NCI-H1930 (cell line): ENCODE measurements at regions not wholly inside any gene's neighbourhood (a gene's known extent, or its start where the extent isn't known, plus 50 kb on each side); places are given as distances from the start of the nearest gene placed in this dataset.
"Not testable (repeated sequence)": the region's sequence is repeated elsewhere in the genome, so short reads cannot be mapped to it uniquely, and the experiment has no call there.

ENCODE experiments used
- DNase-seq, 2 experiments: peaks; one replicate each; lab custom pipeline; 2025; lab: John Stamatoyannopoulos, UW

- DNase-seq, result no peak
Measured at GRCh38 chr12:71385155-71385554, 54.4 kb upstream of the LGR5 start.

DNA sequence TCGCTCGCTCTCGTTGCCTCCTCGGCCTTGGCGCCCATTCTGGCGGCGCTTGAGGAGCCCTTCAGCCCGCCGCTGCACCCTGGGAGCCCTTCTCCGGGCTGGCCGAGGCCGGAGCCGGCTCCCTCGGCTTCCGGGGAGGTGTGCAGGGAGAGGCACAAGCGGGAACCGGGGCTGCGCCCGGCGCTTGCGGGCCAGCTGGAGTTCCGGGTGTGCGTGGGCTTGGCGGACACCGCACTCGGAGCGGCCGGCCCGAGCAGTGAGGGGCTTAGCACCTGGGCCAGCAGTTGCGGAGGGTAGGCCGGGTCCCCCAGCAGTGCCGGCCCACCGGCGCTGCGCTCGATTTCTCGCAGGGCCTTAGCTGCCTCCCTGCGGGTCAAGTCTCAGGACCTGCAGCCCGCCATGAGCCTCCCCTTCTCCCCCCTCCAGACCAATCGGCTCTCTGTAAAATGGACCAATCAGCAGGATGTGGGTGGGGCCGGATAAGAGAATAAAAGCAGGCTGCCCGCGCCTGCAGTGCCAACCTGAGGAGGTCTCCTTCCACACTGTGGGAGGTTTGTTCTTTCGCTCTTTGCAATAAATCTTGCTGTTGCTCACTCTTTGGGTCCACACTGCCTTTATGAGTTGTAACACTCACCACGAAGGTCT, 62.8 kb upstream of the LGR5 start:
- not testable (repeated sequence) for DNase-seq

DNA sequence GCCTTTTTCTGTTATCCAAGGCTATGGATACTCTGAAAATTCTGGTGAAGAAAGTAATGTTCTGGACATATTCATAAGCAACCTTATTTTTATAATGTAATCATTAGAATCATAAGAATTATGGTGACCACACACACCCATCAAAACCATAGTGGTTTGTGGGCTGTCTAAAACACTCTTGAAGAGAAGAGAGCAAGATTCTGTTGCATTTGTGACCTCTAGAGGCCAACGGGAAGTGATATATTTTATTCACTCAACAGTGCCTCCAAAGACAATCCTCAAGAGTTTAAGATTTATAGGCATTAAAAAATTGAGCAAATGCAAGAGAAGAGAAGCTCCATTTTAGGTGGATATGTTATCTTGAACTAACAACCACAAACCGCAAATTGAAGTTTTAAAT, 68.5 kb upstream of the LGR5 start:
- no peak for DNase-seq

GRCh38 chr12:71360013-71360412, 79.6 kb upstream of the LGR5 start:
- no peak for DNase-seq

- DNase-seq, result no peak
Measured at GRCh38 chr12:71356569-71356968, 83.0 kb upstream of the LGR5 start.

DNA sequence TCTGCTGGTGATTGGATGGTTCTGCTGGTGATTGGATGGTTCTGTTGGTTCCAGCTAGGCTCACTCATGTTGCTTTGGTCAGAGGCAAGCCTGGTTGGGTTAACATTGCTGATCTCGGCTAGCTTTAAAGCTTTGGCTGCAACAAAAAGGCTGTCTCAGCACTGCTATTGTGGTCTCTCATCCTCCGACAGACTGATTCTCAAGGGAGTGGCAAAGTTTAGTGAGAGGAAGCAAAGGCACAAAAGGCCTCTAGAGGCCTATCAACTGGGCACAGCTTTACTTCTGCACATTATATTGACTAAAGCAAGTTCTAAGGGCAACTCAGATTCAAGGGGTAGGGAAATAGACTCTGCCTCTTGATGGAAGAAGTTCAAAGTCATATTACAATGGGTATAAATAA, 84.7 kb upstream of the LGR5 start:
- DNase-seq, result peak; percentile 11 to 18

GRCh38 chr12:71353607-71354006, 86.0 kb upstream of the LGR5 start:
- no peak for DNase-seq

GRCh38 chr12:71349950-71350349, 89.6 kb upstream of the LGR5 start:
- no peak for DNase-seq

DNA sequence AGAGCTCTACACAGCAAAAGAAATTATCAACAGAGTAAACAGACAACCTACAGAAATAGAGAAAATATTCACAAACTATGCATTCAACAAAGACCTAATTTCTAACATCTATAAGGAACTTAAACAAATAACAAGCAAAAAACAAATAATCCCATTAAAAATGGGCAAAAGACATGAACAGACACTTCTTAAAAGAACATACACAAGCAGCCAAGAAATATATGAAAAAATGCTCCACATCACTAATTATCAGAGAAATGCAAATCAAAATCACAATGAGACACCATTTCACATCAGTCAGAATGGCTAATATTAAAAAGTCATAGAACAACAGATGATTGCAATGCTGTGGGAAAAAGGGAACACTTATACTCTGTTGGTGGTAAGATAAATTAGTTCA, 100.7 kb upstream of the LGR5 start:
- no peak for DNase-seq

- no peak for DNase-seq
Measured at GRCh38 chr12:71335963-71336257, 103.7 kb upstream of the LGR5 start.

GRCh38 chr12:71335151-71335962, 104.2 kb upstream of the LGR5 start:
- DNase-seq, result no peak

DNA sequence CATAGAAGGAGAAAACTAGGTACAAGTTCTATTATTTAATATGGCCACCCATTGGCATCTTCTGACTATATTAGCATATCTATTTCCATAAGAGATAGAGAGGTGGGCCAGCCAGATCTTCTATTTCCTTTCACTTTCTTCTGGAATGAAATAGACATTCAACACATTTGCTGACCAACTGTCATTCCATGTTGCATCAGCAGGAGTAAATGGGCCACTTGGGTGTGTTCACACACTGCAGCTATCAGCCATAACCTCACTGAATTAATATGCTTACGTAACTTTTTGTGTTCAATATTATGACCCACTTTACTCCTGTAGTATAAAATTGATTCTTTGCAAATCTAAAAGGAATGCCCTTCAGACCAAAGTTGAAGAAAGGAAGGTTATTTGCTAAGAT, 106.2 kb upstream of the LGR5 start:
- no peak for DNase-seq

DNA sequence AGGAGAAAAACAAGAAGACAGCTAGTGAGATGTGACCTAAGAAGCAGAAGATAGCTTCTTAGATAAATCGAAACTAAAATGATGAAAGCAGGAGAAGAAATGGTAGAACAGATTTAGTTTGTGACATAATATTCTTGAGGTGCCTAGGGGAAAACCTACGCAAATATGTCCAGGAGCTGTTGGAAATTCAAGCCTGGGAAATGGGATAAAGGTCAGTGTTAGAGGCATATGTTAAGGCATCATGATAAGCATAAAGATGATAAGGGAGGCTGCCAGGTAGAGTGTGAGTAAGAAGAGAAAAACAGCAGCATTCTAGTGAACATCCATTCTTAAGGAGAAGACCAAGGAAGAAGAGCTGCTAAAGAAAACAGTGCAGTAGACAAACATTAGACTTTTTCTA, 109.6 kb upstream of the LGR5 start:
- no peak for DNase-seq

DNA sequence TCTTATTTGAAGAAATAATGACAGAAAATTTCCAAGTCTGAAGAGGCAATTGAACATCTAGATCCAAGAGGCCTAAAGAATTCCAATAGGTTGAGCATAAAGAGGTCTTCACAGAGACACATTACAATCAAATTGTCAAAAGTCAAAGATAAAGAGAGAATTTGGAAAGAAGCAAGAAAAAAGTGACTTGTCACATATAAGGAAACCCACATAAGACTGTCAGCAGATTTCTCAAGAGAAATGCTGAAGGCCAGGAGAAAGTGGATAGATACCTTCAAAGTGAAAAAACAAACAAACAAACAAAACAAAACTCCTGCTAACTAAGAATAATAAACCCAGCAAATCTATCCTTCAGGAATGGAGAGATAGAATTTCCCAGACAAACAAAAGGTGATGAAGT, 118.1 kb upstream of the LGR5 start:
- DNase-seq, result no peak

DNA sequence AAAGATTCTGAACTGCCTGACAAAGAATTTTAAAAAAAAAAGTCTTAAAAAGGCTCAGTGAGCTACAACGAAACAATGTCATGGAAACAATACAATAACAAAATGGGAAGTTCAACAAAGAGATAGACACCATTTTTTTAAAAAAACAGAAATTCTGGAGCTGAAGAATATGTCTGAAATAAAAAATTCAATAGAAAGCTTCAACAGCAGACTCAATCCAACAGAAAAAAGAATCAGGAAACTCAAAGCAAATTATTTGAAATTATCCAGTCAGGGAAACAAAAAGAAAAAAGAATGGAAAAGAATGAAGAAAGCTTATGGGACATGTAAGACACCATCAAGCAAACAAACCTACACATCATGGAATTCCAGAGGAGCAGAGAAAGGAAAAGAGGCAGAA, 118.5 kb upstream of the LGR5 start:
- no peak for DNase-seq

- no peak for DNase-seq
Measured at GRCh38 chr12:71315328-71315985, 124.1 kb upstream of the LGR5 start.

DNA sequence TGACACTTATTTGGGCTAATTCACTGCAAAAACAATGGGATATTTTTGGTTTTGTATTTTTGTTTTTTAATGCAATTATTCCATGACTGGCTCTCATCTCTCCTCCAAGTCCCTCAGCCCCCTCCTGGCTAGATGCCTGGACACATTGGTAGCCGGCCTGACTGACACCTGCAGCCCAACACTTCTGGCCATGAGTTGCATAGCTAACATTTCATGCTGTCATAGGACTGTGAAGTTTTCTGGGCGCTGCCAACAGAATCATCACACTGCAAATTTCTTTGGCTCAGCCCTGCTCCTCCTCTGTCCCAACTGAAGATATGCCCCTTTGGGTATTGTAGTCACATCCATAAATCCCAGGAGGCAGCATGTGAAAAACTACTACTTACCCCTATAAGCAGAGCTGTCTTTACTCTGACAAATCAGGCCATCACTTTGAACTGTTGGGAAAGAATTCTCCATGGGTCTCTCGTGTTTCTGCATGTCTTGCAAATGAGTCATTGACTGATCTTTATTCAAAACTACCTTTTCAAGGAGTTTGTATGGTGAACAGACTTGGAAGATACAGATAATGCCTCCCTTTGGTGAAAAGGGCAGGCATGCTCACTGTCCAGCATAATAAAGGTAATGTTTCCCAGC, 126.7 kb upstream of the LGR5 start:
- DNase-seq, result no peak

- not testable (repeated sequence) for DNase-seq
Measured at GRCh38 chr12:71311611-71312010, 128.0 kb upstream of the LGR5 start.

GRCh38 chr12:71306808-71307207, 132.8 kb upstream of the LGR5 start:
- no peak for DNase-seq

- DNase-seq, result no peak
Measured at GRCh38 chr12:71304306-71304705, 135.3 kb upstream of the LGR5 start.

GRCh38 chr12:71303199-71303598, 136.4 kb upstream of the LGR5 start:
- DNase-seq, result no peak

GRCh38 chr12:71300772-71301675, 138.6 kb upstream of the LGR5 start:
- DNase-seq, result no peak
